Loucy (cell line): ENCODE measurements at regions not wholly inside any gene's neighbourhood (a gene's known extent, or its start where the extent isn't known, plus 50 kb on each side); places are given as distances from the start of the nearest gene placed in this dataset.

ENCODE experiments used
- H2AFZ ChIP-seq: fragments of 200-600 bp; sonication (generic); 2 replicates; pipeline ENCODE4 v1.6.0; 2016; ENCODE audit warnings: antibody characterized with exemption, mild to moderate bottlenecking, low read length, moderate library complexity
- H3F3A ChIP-seq: fragments of 200-600 bp; 2 replicates; pipeline ENCODE4 v1.6.0; 2016; ENCODE audit warnings: antibody characterized with exemption, low read depth, mild to moderate bottlenecking
- H3K27me3 ChIP-seq: fragments of 200-600 bp; sonication (generic); 2 replicates; pipeline ENCODE4 v1.6.1; 2014; ENCODE audit warnings: low read length, mild to moderate bottlenecking; ENCODE audit not compliant: insufficient read depth, poor library complexity, severe bottlenecking
- H3K36me3 ChIP-seq: fragments of 200-600 bp; sonication (generic); 2 replicates; pipeline ENCODE4 v1.6.1; 2016; ENCODE audit warnings: low read length; ENCODE audit not compliant: insufficient read depth
- H3K4me1 ChIP-seq: fragments of 200-600 bp; sonication (generic); 2 replicates; pipeline ENCODE4 v1.5.1; 2014; ENCODE audit warnings: low read length, mild to moderate bottlenecking; ENCODE audit not compliant: insufficient read depth, poor library complexity, severe bottlenecking
- H3K4me2 ChIP-seq: fragments of 200-600 bp; sonication (generic); 2 replicates; pipeline ENCODE4 v1.6.0; 2014; ENCODE audit warnings: antibody characterized with exemption, low read length, low read depth, mild to moderate bottlenecking; ENCODE audit not compliant: poor library complexity, severe bottlenecking
- H3K4me3 ChIP-seq: fragments of 200-600 bp; sonication (generic); 2 replicates; pipeline ENCODE4 v1.5.1; 2014; ENCODE audit warnings: low read length, mild to moderate bottlenecking, mixed read lengths; ENCODE audit not compliant: poor library complexity, severe bottlenecking
- H3K79me2 ChIP-seq: fragments of 200-600 bp; sonication (generic); 2 replicates; pipeline ENCODE4 v1.6.1; 2014; ENCODE audit warnings: low read length; ENCODE audit not compliant: insufficient read depth
- H3K9ac ChIP-seq: fragments of 200-600 bp; sonication (generic); 2 replicates; pipeline ENCODE4 v1.6.0; 2014; ENCODE audit warnings: mild to moderate bottlenecking, low read depth, low read length, moderate library complexity; ENCODE audit not compliant: poor library complexity, severe bottlenecking
- H3K9me2 ChIP-seq: fragments of 200-600 bp; sonication (generic); replicated peaks from 2 replicates; pipeline ENCODE4 v1.6.1; 2016; ENCODE audit warnings: low read depth, low read length, mixed read lengths
- H3K9me3 ChIP-seq: fragments of 200-600 bp; sonication (generic); 2 replicates; pipeline ENCODE4 v1.6.1; 2014; ENCODE audit warnings: mild to moderate bottlenecking, antibody characterized with exemption, low read length, low read depth; ENCODE audit not compliant: insufficient read depth
- H4K20me1 ChIP-seq: fragments of 200-600 bp; sonication (generic); 2 replicates; pipeline ENCODE4 v1.6.0; 2014; ENCODE audit warnings: antibody characterized with exemption, low read length, mild to moderate bottlenecking; ENCODE audit not compliant: insufficient read depth, poor library complexity, severe bottlenecking
- EZH2phosphoT487 ChIP-seq: fragments of 200-600 bp; IDR thresholded peaks from 2 replicates; pipeline ENCODE4 v1.6.1; 2018; ENCODE audit warnings: antibody characterized with exemption, mild to moderate bottlenecking, moderate library complexity, borderline replicate concordance
- TF ChIP-seq, protein P1 (sequence below): fragments of 200-600 bp; sonication (generic); conservative IDR thresholded peaks from 2 replicates; pipeline ENCODE4 v1.5.1; 2014; ENCODE audit warnings: mild to moderate bottlenecking, antibody characterized with exemption, low read length

- Histone ChIP-seq H3F3A (no peaks in the 10 kb centered on the region), H4K20me1 (no peaks in the 10 kb centered on the region), H3K9me3 (no peaks in the 10 kb centered on the region), H3K4me1 (no peaks in the 10 kb centered on the region), H2AFZ (no peak overlapping the region), H3K27me3 (no peaks in the 10 kb centered on the region), H3K4me2 (no peak overlapping the region), H3K9me2 (no peaks in the 10 kb centered on the region), H3K9ac (no peak overlapping the region), H3K79me2 (no peaks in the 10 kb centered on the region), H3K4me3 (no peak overlapping the region), H3K36me3 (no peaks in the 10 kb centered on the region)
- no peak for TF ChIP-seq EZH2phosphoT487
- TF ChIP-seq, protein P1, sequence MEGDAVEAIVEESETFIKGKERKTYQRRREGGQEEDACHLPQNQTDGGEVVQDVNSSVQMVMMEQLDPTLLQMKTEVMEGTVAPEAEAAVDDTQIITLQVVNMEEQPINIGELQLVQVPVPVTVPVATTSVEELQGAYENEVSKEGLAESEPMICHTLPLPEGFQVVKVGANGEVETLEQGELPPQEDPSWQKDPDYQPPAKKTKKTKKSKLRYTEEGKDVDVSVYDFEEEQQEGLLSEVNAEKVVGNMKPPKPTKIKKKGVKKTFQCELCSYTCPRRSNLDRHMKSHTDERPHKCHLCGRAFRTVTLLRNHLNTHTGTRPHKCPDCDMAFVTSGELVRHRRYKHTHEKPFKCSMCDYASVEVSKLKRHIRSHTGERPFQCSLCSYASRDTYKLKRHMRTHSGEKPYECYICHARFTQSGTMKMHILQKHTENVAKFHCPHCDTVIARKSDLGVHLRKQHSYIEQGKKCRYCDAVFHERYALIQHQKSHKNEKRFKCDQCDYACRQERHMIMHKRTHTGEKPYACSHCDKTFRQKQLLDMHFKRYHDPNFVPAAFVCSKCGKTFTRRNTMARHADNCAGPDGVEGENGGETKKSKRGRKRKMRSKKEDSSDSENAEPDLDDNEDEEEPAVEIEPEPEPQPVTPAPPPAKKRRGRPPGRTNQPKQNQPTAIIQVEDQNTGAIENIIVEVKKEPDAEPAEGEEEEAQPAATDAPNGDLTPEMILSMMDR: no peak
Observed at GRCh38 chr2:145617906-145618305, 1098.0 kb upstream of the ZEB2 start.

DNA sequence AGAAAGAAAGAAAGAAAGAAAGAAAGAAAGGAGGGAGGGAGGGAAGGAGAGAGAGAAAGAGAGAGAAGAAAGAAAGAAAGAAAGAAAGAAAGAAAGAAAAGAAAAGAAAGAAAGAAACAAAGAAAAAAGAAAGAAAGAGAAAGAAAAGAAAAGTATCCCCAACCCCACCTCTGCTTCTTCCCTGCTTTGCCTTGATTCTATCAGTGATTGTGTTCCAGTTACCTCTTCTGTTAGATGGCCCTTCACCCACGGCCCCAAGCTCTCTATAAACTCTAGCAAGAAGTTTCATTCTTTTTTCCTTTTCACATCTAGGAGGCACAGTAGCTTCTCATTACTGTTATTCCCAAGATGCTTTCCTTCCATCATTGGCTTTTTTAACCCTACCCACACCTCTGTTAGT, 1097.5 kb upstream of the ZEB2 start:
- Histone ChIP-seq H3K27me3 (no peaks in the 10 kb centered on the region), H3K9me3 (no peaks in the 10 kb centered on the region), H3K36me3 (no peaks in the 10 kb centered on the region), H3K4me1 (no peaks in the 10 kb centered on the region), H2AFZ (no peak overlapping the region), H3F3A (no peaks in the 10 kb centered on the region), H3K9me2 (no peaks in the 10 kb centered on the region), H3K4me3 (no peak overlapping the region), H3K4me2 (no peak overlapping the region), H3K79me2 (no peaks in the 10 kb centered on the region), H4K20me1 (no peaks in the 10 kb centered on the region), H3K9ac (no peak overlapping the region)
- no peak for TF ChIP-seq EZH2phosphoT487
- TF ChIP-seq, protein P1: no peak

- no peak overlapping the region for H3K9ac ChIP-seq
- TF ChIP-seq, protein P1: no peak
- no peaks in the 10 kb centered on the region for H3K9me2 ChIP-seq
- H2AFZ ChIP-seq: no peak overlapping the region
- no peak overlapping the region for H3K4me2 ChIP-seq
- H3F3A ChIP-seq: no peaks in the 10 kb centered on the region
- H4K20me1 ChIP-seq: no peaks in the 10 kb centered on the region
- no peaks in the 10 kb centered on the region for H3K36me3 ChIP-seq
- no peak overlapping the region for H3K4me3 ChIP-seq
- no peaks in the 10 kb centered on the region for H3K4me1 ChIP-seq
- H3K79me2 ChIP-seq: no peaks in the 10 kb centered on the region
- no peaks in the 10 kb centered on the region for H3K27me3 ChIP-seq
- H3K9me3 ChIP-seq: no peaks in the 10 kb centered on the region
Observed at GRCh38 chr2:145615626-145616025, 1095.7 kb upstream of the ZEB2 start.
